Adrenal gland (tissue), 5 donors: ENCODE measurements at regions not wholly inside any gene's neighbourhood (a gene's known extent, or its start where the extent isn't known, plus 50 kb on each side); places are given as distances from the start of the nearest gene placed in this dataset.

Experiments
- POLR2A ChIP-seq, 2 donors: fragments of 450-650 bp; IDR thresholded peaks; one replicate each; pipeline ENCODE4 v1.6.1; 2017; ENCODE audit warnings: antibody characterized with exemption in 2 of 2, mild to moderate bottlenecking in 2 of 2, moderate library complexity in 1 of 2
- TF ChIP-seq, protein P1 (sequence below), 6 experiments: fragments of 450-650 bp in 4 of 6; fragments of 200-600 bp in 2 of 6; sonication (generic) in 1 of 6; IDR thresholded peaks; 1 replicate in 5 of 6; 2 replicates in 1 of 6; pipeline versions ENCODE4 v1.5.1 to v1.8.0; 2016 to 2021; ENCODE audit warnings: antibody characterized with exemption in 6 of 6, mild to moderate bottlenecking in 2 of 6, moderate library complexity in 1 of 6
- donor health status: DM: no; HTN: no; CAD: no.

GRCh38 chr4:96126227-96126626, 286.3 kb downstream of the PDHA2 start:
- TF ChIP-seq, protein P1, sequence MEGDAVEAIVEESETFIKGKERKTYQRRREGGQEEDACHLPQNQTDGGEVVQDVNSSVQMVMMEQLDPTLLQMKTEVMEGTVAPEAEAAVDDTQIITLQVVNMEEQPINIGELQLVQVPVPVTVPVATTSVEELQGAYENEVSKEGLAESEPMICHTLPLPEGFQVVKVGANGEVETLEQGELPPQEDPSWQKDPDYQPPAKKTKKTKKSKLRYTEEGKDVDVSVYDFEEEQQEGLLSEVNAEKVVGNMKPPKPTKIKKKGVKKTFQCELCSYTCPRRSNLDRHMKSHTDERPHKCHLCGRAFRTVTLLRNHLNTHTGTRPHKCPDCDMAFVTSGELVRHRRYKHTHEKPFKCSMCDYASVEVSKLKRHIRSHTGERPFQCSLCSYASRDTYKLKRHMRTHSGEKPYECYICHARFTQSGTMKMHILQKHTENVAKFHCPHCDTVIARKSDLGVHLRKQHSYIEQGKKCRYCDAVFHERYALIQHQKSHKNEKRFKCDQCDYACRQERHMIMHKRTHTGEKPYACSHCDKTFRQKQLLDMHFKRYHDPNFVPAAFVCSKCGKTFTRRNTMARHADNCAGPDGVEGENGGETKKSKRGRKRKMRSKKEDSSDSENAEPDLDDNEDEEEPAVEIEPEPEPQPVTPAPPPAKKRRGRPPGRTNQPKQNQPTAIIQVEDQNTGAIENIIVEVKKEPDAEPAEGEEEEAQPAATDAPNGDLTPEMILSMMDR (IDR thresholded peaks at IDR 0.05) = no peak
- TF ChIP-seq POLR2A (IDR thresholded peaks at IDR 0.05) = no peak
